Middle frontal gyrus (tissue), 1 donor: ENCODE measurements at regions not wholly inside any gene's neighbourhood (a gene's known extent, or its start where the extent isn't known, plus 50 kb on each side); places are given as distances from the start of the nearest gene placed in this dataset.

Experiments used
- DNase-seq: peaks from one replicate; pipeline ENCODE4 v3.0.0-alpha.2; 2015; ENCODE audit warnings: low spot score; ENCODE audit errors: extremely low spot score

DNA sequence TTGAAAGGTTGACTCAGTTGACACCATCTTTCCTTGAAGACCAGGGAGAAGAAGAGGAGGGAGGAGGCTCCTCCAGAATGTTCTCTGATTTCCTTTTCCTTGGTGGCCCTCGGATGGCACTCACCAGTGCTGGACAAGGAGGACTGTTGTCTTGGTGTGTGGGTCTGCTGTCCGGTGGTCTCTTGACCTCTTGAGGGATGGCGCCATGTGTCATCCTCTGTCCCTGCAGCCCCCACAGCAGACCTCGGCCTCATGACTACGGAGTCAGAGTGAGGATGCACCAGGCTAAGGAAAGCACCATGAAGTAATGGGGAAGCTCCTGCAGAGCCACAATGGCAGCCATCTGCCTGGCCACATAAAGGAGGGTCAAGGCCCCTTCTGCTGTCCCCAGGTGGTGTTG, 475.0 kb downstream of the GLRX3 start:
- no peak for DNase-seq

DNA sequence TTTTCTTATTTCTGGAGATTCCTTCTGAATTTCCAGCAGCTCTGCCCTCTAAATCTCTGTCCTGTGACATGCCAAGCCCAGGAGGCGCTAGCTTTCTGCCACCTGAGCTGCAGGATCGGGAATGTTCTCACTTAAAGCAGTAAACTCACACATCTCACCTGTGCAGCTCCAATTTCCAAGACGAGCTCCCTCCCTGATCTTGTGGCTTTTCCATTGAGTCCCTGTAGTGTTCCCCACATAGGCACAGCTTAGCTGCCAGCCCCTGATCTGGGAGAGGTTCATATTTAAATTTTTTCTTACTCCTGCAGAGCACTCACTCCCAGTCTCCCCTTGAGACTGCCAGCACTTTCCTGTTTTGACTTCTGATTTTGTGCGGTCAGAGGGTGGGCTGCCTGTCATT, 479.3 kb downstream of the GLRX3 start:
- DNase-seq: no peak

DNA sequence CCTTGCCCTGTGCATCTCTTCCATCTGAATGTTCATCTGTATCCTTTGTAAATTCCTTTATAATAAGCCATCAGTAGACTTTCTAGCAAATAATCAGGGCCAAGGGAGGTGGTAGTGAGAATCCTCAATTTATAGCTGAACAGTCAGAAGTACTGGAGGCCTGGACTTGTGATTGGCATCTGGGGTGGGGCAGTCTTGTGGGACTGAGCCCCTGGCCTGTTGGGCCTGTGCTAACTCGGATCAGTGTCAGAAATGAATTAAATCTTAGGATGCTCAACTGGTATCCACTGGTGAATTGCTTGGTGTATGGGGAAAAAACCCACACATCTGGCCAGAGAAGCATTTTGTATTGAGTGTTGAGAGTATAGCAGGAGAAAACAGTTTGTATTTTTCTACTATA, 481.8 kb downstream of the GLRX3 start:
- DNase-seq: no peak

DNA sequence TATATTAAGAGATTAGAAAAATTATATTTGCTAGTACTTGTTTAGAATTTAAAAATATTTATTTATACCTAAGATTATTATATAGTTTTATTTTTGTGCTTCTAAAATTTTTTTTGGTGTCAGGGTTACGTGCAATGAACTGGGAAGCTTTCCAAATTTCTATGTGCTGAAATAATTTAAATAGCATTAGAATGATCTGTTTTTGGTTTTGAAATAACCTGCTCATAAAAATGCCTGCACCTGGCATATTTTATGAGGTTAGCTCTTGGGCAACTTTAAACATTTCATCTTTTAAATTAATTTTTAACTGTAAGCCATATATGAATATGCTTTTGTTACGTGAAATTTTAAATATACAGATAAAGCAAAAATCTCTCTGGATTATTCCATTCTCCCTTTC, 482.5 kb downstream of the GLRX3 start:
- no peak for DNase-seq

DNA sequence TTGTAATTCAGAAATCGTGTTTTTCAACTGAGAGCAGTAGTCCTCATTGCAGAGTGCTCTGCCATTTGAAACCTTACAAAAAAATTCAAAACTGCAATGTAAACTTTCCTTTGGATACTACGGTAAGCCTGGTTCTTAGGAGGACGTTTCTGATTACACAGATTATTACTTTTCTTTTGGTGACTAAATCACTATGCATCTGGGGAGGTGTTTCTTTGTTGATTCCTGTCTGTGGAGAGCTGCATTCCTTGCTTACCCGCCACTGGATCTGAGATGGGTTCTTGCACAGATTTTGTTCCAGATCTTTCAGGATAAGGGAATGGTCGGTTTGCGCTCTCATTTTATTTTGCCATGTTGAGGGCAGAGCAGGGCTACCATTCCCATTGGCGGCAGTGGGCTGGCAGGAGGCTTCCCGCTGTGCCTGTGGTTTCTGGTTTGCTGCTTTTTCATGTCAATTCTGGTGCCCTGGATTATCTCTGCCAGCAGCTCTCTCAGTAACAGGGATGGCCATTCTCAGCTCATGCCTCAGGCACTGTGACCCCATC, 485.1 kb downstream of the GLRX3 start:
- no peak for DNase-seq

DNA sequence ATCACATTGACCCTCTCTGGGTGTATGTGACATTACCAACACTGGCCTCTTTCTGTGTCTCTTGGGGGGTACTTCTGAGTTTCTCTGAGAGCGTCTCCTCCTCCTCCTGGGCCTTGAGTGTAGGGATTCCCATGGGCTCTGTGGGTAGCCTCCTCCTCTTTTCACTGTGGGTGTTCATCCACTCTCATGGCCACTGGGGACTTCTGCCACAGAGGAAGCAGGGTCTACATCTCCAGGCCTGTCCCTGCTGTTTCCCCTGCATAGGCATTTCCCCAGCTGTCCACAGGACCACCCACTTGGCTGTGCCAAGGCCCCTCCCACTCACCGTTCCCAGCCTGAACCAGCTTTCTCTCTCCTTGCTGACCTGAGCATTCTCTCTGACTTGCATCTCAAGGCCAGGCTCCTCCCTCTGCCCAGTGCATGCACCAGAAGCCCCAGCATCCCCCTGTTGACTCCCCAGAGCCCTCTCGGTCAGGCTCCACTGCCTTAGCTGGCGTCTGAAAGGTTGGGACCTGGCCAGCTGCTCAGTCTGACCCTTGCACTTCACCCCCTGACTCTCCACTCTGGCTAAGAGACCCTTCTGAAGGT, 487.6 kb downstream of the GLRX3 start:
- no peak for DNase-seq

DNA sequence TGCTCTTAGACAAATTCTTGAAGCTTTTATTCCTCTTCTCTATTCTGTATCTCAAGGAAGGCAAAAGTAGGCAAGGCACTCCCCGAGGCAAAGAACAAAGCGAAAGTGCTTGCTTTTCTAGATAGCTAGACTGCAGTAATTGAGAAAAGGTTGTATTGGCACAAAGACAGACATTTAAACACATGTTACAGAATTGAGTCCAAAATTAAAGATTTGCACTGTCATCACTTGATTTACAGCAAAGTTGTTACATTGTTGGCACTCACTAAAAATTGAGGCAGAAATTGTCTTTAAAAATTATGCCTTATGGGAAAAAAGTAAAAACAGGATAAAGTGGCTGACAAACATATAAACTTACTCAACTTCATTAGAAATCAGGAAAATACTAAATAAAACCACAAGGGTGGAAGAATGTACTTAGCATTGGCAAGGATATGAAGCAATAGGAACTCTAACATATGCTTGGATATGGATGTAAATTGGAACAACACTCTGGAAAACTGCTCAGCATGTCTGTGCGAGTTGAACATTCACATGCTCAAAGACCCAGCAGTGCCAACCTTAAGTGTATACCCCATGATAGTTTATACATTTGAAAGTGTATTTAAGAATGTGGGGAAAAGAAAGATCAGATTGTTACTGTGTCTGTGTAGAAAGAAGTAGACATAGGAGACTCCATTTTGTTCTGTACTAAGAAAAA, 491.3 kb downstream of the GLRX3 start:
- DNase-seq: no peak

DNA sequence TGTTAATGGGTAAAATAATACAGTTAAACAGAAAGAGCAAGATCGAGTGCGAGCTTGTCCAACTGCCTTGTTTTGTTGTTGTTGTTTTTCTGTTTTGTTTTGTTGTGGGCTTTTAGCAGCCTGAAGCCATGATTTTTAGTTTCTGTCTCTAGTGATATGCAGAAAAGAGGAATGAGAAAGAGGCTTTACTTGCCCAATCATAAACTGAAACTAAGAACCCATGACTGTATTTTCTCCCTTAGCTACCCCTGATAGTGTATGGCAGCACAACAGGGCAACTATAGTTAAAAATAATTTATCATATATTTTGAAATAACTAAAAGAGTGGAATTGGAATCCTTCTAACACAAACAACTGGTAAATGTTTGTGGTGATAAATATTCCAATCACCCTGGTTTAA, 493.9 kb downstream of the GLRX3 start:
- no peak for DNase-seq

DNA sequence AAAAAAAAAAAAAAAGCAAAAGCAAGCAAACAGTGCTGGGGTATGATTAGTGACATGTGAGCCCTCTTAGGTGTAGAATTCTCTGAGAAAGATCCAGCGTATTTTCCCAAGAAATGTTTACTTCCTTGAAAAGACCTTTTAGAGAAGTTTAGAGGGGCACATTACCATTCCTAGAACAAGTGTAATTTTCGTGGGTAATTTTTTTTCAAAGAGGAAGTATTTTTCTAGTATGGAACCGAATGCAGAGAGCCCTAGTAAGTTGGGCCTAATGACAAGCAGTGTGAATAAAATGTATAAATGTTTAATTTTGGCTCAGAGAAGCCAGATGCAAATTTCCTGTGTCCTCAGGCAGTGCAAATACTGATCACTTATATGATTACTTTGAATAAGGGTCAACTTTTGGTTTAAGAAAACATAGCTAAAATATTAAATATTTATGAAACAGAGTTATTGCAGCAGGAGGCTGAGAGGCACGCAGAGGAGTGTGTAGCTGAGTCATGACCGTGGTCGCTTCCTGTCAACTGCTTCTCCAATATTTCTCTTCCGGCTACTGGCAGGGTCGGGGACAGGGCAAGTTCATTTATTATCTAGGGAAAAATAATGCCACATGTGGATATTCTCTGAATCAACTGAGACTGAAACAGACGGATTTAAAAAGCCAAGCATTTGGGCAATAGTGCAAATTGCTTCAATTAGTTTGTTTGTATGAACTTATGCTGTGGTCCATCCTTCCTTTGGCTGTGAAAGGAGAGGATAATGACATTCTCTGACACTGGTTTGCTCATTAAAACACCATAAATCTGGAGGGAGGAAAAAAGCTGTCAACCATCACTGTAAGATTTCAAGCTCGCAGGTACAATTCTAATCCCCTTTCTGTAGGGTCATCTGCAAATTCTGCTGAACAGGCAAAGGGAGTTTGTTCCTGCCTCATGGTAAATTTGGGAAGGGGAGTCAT, 495.2 kb downstream of the GLRX3 start:
- DNase-seq: no peak

DNA sequence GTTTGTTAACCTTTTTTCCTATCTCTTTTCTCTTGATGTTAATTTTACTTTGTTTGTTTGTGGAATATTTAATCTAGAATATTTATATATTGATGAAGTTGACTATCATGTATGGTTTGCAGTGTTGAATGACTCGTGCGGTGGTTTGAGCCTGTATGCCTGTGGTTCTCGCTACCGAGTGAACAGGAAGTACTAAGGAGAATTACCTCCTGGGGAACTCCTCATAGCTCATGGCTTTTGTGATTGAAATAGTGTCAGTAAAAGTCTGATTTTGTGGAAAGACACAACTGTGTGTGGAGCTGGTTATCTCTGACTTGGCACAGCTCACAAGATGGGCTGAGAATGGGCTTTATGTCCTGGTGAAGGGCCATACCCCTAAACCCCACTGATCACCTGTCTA, 498.6 kb downstream of the GLRX3 start:
- DNase-seq: no peak

DNA sequence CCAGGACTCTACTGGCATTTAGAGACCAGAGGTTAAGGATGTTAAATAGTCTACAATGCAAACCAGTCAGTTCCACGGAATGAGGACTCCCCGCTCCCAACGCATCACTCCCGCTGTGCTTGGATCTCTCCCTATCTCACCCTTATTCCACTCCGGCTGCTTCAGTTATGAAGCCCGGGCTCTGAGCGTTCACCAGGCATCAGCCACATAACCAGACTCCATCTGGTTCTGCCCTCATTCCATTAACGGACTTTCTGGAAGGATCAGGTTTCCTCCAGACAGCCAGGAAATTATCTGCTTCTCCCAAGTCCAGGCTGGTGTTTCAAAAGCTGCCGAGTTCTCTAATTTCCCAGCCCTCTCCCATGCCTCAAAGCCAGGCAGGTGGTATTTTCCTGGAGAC, 499.3 kb downstream of the GLRX3 start:
- no peak for DNase-seq

DNA sequence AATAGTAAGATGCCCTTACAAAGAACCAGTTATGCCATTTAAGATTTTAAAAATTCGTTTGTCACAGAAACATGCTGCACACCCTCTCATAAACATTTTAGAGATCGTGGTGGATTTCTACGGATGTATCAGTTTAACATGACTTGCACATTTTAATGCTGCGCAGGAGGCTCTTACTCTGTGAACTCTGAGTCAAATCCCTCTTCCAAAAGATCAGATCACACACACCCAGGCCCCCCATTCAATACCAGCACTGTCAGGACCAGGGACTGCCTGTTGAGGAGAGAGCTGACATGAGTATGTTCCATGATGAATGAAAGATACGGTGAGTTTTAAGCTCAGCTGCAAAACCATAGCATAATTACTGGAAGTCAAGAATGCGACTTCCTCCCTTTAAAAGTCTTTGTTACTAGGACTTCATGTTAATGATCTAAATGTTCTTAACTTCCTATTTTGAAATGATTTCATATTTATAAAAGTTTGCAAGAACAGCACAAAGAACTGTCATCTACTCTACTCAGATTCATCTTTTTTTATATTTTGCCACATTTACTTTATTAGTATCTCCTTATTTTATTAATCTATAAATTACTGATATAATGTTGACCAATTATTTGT, 500.2 kb downstream of the GLRX3 start:
- DNase-seq: no peak

DNA sequence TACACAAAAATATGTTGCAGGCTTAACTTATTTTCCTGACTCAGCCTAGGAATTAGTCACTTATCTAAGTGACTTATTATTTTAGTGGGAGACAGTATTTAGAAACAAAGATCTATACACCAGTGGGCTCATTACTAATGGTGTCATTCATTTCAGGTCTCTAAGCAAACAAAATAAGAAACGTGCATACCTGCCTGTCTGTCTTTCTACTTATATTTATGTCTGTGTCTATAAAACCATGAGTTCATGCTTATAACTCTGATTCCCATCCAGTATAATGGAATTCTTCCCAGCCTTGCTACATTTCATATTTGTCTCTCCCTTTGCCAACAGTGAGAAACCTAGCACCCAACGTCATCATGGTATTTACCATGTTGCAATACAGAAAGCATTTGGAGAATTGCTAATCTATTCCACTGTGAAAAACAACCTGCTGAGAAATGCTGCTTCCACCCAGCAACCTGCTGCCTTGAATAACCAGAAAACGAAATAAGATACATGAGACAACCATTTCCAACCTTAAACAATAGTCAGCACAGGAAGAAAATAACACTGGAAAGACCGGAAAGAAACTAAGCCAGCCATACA, 501.0 kb downstream of the GLRX3 start:
- no peak for DNase-seq

DNA sequence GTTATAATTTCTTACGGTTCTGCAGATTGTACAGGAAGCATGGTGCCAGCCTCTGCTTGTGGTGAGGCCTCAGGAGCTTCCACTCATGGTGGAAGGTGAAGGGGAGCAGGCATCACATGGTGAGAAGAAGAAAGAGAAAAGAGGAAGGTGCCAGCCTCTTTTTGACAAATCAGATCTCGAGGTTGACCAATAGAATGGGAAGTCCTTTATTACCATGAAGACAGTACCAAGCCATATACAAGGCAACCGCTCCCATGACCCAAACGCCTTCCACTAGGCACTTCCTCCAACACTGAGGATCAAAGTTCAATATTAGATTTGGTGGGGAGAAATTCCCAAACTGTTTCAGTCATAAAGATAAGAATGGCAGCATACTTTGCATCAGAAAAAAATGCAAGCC, 502.8 kb downstream of the GLRX3 start:
- DNase-seq: no peak

DNA sequence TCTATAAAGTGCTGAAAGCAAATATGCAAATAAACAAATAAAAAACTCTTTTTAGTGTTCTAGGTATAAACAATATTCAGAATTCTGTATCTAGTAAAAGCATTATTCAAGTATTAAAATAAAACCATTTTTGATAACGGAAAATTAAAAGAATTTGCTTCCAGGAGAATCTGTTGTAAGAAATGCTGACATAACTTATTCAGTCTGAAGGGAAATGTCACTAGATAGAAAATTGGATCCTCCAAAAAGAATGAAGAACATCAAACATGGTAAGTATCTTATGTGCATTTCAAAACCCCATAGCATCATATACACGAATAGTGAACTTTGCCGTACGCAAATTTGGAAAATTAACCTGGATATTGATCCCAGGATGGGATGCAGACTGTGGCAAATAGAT, 506.7 kb downstream of the GLRX3 start:
- DNase-seq: no peak

DNA sequence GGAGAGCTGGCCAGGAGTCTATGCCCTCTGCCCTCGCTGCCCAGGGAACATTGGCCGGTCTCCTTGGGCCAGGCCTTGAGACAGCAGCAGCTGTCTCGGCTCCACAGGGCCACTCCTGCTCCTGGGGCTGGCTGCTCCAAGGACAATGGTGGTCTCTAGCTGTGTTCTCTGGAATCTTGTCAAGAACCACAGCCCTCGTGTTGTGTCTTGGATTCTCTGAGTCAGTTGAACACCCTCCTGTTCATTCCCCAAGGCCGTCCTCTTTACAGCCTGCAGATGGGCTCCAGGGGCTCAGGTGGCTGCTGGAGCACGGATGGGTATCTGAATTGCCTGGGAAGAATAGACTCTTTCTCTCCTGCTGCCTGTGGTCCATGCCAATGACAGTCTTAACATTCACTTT, 511.1 kb downstream of the GLRX3 start:
- DNase-seq: no peak

DNA sequence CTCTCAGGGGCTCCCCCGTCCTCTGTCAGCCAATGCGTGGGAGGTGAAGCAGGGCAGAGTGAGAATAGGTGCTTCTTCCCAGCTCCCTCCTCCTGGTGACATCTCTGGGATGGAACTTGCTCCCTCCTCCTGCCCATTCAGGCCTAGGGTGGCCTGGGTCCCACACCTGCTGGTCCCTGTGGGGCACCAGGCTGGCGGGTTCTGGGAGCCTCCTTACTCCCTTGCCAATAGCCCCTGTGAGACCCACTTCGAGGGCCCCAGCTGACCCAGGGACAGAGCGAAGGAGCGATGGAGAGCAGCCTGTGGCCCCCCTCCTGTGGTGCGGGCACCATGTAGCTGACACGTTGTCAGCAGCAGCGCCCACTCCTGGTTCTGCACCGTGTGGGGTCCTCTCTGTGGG, 512.6 kb downstream of the GLRX3 start:
- no peak for DNase-seq

DNA sequence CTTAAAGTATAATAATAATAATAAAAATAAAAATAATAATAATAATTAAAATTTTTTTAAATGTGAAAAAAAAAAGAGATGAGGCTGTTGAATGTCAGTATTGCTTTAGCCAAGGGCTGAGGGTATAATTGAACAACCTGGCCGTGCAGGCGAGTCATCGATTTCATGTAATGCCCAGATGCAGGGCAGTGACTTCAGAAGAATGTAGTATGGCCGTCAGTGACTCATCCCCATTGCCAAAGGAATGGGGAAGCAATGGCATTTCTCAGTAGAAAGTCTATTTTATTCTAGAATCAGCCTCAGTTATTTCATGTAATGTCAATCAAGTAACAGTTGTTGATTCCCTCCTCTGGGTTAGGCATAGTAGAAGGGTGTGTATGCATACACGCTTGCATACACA, 516.4 kb downstream of the GLRX3 start:
- DNase-seq: no peak

DNA sequence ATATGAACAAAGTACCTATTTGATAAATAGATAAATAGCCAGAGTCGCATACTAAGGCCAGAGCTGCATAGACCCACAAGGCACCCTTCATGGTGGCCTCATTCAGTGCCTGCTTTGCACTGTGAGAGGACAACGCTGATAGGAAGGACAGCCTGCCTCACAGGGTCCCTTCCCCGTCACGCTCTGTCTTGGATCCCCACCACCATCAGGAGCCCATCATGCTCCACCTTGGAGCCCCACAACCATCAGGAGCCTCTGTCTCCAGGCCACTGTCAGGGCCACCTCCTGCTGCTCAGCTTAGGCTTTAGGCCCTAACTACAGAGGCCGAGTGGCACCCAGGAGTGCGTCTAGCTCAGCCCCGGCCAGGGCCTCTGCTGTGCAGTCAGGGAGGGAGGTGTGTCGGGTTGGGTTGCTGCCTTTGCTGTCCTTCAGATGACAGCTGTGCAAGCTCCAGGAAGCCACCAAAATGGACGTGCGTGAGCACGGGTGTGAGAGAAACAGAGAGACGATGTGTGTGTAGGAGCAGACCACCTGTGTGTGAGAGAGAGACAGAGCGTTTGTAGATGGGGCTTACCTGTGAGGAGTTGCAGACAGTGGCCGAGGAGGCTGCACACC, 516.9 kb downstream of the GLRX3 start:
- DNase-seq: no peak

DNA sequence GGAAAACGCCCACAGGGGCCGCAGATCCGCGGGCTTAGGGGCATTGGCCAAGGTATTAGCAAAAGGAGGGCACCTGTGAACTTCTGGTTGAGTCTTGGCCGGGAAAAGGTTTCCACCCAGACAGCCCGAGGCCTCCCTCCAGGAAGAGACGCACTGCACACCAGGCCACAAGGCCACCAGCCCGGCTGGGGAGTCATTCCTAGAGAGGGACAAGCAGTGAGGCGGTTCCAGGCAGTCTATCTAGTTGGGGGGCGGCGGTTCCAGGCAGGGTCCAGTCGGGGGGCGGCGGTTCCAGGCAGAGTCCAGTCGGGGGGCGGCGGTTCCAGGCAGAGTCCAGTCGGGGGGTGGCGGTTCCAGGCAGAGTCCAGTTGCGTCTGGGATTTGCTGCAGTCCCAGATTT, 518.5 kb downstream of the GLRX3 start:
- no peak for DNase-seq
